ENCODE measurements at regions not wholly inside any gene's neighbourhood (a gene's known extent, or its start where the extent isn't known, plus 50 kb on each side); places are given as distances from the start of the nearest gene placed in this dataset.

DNA sequence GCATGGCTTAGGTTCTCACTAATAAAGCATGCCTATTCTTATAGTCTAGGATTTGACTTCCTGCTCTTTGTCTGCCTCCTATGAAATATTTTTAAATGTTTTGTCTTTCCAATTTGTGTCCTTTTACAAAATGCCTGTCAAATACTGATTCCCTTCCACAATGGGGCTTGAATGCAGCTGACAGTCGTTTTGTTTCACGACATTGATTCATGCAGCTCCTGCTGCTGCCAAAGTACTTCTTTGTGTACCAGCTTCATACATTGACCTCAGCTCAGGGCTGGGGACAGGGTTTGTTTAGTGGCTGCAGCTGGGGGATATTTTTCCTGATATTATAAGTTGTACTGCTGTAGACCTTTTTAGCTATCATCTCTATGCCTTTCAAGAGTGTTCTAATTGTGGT, 371.9 kb upstream of the CHRM2 start:
- no peak for TF ChIP-seq FOS (IDR thresholded peaks at IDR 0.05; ENCODE audit: low read depth, low read length)
- TF ChIP-seq, protein P1, sequence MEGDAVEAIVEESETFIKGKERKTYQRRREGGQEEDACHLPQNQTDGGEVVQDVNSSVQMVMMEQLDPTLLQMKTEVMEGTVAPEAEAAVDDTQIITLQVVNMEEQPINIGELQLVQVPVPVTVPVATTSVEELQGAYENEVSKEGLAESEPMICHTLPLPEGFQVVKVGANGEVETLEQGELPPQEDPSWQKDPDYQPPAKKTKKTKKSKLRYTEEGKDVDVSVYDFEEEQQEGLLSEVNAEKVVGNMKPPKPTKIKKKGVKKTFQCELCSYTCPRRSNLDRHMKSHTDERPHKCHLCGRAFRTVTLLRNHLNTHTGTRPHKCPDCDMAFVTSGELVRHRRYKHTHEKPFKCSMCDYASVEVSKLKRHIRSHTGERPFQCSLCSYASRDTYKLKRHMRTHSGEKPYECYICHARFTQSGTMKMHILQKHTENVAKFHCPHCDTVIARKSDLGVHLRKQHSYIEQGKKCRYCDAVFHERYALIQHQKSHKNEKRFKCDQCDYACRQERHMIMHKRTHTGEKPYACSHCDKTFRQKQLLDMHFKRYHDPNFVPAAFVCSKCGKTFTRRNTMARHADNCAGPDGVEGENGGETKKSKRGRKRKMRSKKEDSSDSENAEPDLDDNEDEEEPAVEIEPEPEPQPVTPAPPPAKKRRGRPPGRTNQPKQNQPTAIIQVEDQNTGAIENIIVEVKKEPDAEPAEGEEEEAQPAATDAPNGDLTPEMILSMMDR (conservative IDR thresholded peaks at IDR 0.05; ENCODE audit: low read depth, low read length) = no peak
- TF ChIP-seq ELK1 (IDR thresholded peaks at IDR 0.05; ENCODE audit: borderline replicate concordance, low read depth, low read length) = no peak
- TF ChIP-seq POLR2A (IDR thresholded peaks at IDR 0.05; ENCODE audit: low read depth, low read length) = no peak
- no peak for TF ChIP-seq SMC3 (IDR thresholded peaks at IDR 0.05; ENCODE audit: low read depth, low read length)
- TF ChIP-seq CEBPB (IDR thresholded peaks at IDR 0.05; ENCODE audit: low read depth, low read length) = no peak
- TF ChIP-seq USF2 (IDR thresholded peaks at IDR 0.05; ENCODE audit: low read depth, low read length) = no peak
- no peak for TF ChIP-seq BHLHE40 (IDR thresholded peaks at IDR 0.05; ENCODE audit: low read depth, low read length)
- no peak for TF ChIP-seq RFX5 (IDR thresholded peaks at IDR 0.05; ENCODE audit: low read depth, low read length)
- TF ChIP-seq MXI1 (IDR thresholded peaks at IDR 0.05; ENCODE audit: borderline replicate concordance, low read depth, low read length) = no peak
- no peak for TF ChIP-seq CHD1 (IDR thresholded peaks at IDR 0.05; ENCODE audit: low read depth, low read length)
